Muscle of back (tissue), 3 donors: ENCODE measurements at regions not wholly inside any gene's neighbourhood (a gene's known extent, or its start where the extent isn't known, plus 50 kb on each side); places are given as distances from the start of the nearest gene placed in this dataset.
"Not testable (repeated sequence)": the region's sequence is repeated elsewhere in the genome, so short reads cannot be mapped to it uniquely, and the experiment has no call there.

Experiments used
- DNase-seq, 3 donors: peaks; one replicate each; pipeline versions ENCODE4 v3.0.0 to v3.0.0-alpha.2; 2013

GRCh38 chr4:52512291-52512690 is 146.8 kb downstream of the USP46 start:
- no peak for DNase-seq

- not testable (repeated sequence) for DNase-seq
These were observed 137.0 kb downstream of the USP46 start for GRCh38 chr4:52522093-52522492.

- no peak for DNase-seq
These were observed 129.1 kb downstream of the USP46 start for GRCh38 chr4:52529983-52530382.

GRCh38 chr4:52535793-52536192 is 123.3 kb downstream of the USP46 start:
- DNase-seq, result no peak
